ENCODE measurements at regions not wholly inside any gene's neighbourhood (a gene's known extent, or its start where the extent isn't known, plus 50 kb on each side); places are given as distances from the start of the nearest gene placed in this dataset.
"Not testable (repeated sequence)": the region's sequence is repeated elsewhere in the genome, so short reads cannot be mapped to it uniquely, and the experiment has no call there.

- WGBS, 2 donors, result 80 to 85% methylated on average over 6 of the region's 6 CpGs
- intact Hi-C loops (cut with DNase I), result no loop called here
Observed at GRCh38 chr7:146057958-146058357, 58.6 kb upstream of the CNTNAP2 start.

GRCh38 chr7:146054909-146055308 lies 61.7 kb upstream of the CNTNAP2 start:
- intact Hi-C loops (cut with DNase I), result no loop called here
- WGBS, 2 donors, result 81 to 90% methylated on average over 2 of the region's 2 CpGs

More at GRCh38 chr7:146057958-146058357, 58.6 kb upstream of the CNTNAP2 start:
- DNase-seq, result no peak
- H3K9me3 ChIP-seq, result peaks cover 0 to 3% (median 0%) of the 10 kb centered on the region in 4 donors
- no peaks in the 10 kb centered on the region for H3K4me1 ChIP-seq
- H3K27ac ChIP-seq, result no peak overlapping the region
- no peaks in the 10 kb centered on the region for H3K27me3 ChIP-seq
- H3K4me3 ChIP-seq, result no peak overlapping the region
- no peaks in the 10 kb centered on the region for H3K36me3 ChIP-seq
- TF ChIP-seq POLR2AphosphoS5 (IDR thresholded peaks at IDR 0.05) (no peak), EP300 (IDR thresholded peaks at IDR 0.05) (no peak), CTCF (IDR thresholded peaks at IDR 0.05) (no peak), POLR2A (IDR thresholded peaks at IDR 0.05) (no peak)

GRCh38 chr7:146053492-146053891 lies 63.1 kb upstream of the CNTNAP2 start:
- H3K36me3 ChIP-seq, result no peaks in the 10 kb centered on the region
- no peak overlapping the region for H3K4me3 ChIP-seq
- 82 to 93% methylated on average over 4 of the region's 4 CpGs for WGBS, 2 donors
- H3K27me3 ChIP-seq, result no peaks in the 10 kb centered on the region
- H3K4me1 ChIP-seq, result no peaks in the 10 kb centered on the region
- H3K9me3 ChIP-seq, result peaks cover 0 to 3% (median 0%) of the 10 kb centered on the region in 4 donors
- H3K27ac ChIP-seq, result no peak overlapping the region
- intact Hi-C loops (cut with DNase I), result no loop called here
- no peak for DNase-seq
- no peak for TF ChIP-seq EP300 (IDR thresholded peaks at IDR 0.05)
- no peak for TF ChIP-seq POLR2AphosphoS5 (IDR thresholded peaks at IDR 0.05)
- TF ChIP-seq POLR2A (IDR thresholded peaks at IDR 0.05), result no peak
- no peak for TF ChIP-seq CTCF (IDR thresholded peaks at IDR 0.05)

More at GRCh38 chr7:146054909-146055308, 61.7 kb upstream of the CNTNAP2 start:
- Histone ChIP-seq H3K4me3 (no peak overlapping the region), H3K36me3 (no peaks in the 10 kb centered on the region), H3K9me3 (peaks cover 0 to 3% (median 0%) of the 10 kb centered on the region in 4 donors), H3K4me1 (no peaks in the 10 kb centered on the region), H3K27me3 (no peaks in the 10 kb centered on the region), H3K27ac (no peak overlapping the region)
- no peak for DNase-seq
- TF ChIP-seq CTCF (IDR thresholded peaks at IDR 0.05), result no peak
- TF ChIP-seq POLR2A (IDR thresholded peaks at IDR 0.05), result no peak
- TF ChIP-seq POLR2AphosphoS5 (IDR thresholded peaks at IDR 0.05), result no peak
- no peak for TF ChIP-seq EP300 (IDR thresholded peaks at IDR 0.05)

- intact Hi-C loops (cut with DNase I); H3K27me3 ChIP-seq; H3K27ac ChIP-seq; H3K4me3 ChIP-seq; H3K4me1 ChIP-seq; H3K36me3 ChIP-seq; H3K9me3 ChIP-seq; DNase-seq: not testable (repeated sequence)
- WGBS, 2 donors, result 91 to 94% methylated on average over 14 of the region's 14 CpGs
Observed at GRCh38 chr7:146043310-146043709, 73.3 kb upstream of the CNTNAP2 start.

GRCh38 chr7:146028251-146028750 lies 88.3 kb upstream of the CNTNAP2 start:
- intact Hi-C loops (cut with DNase I), result no loop called here
- DNase-seq, result no peak
- Histone ChIP-seq H3K27me3 (no peaks in the 10 kb centered on the region), H3K36me3 (no peaks in the 10 kb centered on the region), H3K27ac (no peak overlapping the region), H3K9me3 (no peaks in the 10 kb centered on the region), H3K4me1 (no peaks in the 10 kb centered on the region), H3K4me3 (no peak overlapping the region)
- no peak for TF ChIP-seq EP300 (IDR thresholded peaks at IDR 0.05)
- no peak for TF ChIP-seq POLR2A (IDR thresholded peaks at IDR 0.05)
- TF ChIP-seq CTCF (IDR thresholded peaks at IDR 0.05), result no peak
- WGBS, 2 donors, result 63 to 65% methylated on average over 3 of the region's 3 CpGs

Measured in sigmoid colon (tissue), 6 donors.